HG03342 (cell line): ENCODE measurements at regions not wholly inside any gene's neighbourhood (a gene's known extent, or its start where the extent isn't known, plus 50 kb on each side); places are given as distances from the start of the nearest gene placed in this dataset.

Experiments used
- ATAC-seq: cut with Tn5 transposase; IDR thresholded peaks from one replicate; pipeline ENCODE4 v1.9.1; 2021; ENCODE audit warnings: mild to moderate bottlenecking, moderate library complexity; ENCODE audit not compliant: unreplicated experiment

DNA sequence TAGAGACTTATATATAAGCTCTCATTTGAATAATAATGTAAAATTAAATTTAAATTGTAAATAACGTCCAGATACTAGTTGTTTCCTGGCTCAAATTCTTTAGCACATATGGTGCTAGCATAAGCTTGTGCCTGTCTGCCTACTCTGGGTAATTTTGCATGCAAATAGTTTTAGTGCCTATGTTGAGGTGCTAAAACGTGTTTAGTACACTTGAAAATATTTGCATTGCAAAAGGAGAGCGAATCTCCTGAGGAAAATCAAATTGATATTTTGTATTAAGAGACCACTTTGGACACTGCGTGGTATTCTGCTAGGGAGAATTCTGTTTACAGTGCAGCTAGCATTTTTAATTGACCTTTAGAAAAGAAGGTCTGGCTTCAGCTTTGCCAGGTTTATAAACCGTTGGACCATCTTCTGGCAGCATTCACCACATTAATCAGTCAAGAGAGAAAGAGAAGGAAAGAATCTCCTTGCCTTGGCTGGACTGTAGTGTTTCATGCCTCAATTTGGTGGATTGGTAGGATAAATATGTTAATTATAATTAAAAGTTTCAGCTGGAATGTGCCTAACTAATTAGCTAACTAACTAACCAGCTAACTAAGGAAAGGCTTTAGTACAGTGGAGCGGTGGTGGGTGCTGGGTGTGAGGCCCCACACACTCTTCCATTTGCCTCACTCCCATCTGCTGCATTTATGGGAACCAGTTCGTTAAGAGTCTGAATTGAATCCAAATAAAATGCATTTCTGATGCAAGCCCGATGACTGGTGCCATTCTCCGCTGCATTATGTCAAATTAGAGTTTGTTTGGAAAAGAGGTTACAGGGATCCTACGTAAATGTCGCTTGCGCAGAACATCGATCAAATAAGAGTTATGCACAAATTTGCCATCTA lies 150.1 kb upstream of the MPDZ start:
- no peak for ATAC-seq

DNA sequence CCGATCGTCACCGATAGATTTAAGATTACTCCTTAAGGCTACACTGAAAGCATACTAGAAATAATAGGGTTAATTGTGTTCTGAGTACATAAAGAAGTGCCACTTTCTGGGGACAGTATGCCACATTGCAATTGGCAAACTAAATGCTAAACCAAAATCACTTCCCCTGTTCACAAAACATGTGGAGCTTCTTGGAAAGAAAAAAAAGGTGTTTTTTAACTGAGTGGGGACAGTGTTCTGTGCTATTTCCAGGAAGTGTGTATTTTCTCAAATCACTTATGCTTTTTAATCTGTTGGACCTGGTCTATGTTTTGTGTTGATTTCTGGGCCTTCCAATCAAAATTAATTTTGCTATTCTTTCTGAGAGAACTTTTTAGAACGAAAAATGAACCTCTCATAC lies 149.3 kb upstream of the MPDZ start:
- ATAC-seq: no peak

GRCh38 chr9:13427587-13427986 lies 148.1 kb upstream of the MPDZ start:
- no peak for ATAC-seq

GRCh38 chr9:13426606-13427005 lies 147.1 kb upstream of the MPDZ start:
- ATAC-seq: no peak

DNA sequence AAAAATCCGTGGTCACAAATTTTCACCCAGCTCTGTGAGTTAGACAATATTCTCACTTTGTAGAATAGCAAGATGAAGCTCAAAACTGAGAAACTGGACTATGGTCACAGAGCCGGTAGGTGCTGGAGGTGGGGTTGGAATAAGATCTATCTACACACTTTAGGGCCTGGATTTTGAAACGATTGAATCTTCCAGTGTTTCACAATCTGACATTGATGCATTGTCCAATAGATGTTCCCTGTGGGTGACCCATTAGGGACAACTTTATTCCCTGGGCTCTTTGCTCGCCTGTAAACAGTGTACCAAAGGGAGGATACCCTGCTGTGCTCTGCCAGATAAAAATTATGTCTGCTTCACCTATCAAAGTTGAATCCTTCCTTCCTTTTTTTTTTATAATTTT lies 145.4 kb upstream of the MPDZ start:
- no peak for ATAC-seq

GRCh38 chr9:13424204-13424603 lies 144.7 kb upstream of the MPDZ start:
- no peak for ATAC-seq

DNA sequence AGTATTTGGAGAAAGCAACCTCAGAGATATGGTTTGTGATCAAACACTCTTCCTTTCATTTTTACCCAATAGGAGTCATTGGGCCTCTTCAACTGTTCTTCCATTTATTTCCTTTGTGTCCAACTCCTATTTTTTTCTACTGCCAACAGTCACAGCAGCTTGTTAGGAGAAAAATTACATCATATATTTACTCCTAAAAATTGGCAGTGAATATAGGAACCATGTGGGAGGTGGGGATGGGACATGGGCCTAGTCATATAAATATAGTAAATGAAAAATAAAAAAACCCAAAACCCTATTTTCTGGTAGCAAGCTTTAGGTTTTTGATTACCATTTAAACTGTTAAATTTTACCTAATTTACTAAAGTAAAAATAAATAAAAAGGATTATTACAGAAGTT lies 134.9 kb upstream of the MPDZ start:
- no peak for ATAC-seq

- no peak for ATAC-seq
These were observed 132.8 kb upstream of the MPDZ start for GRCh38 chr9:13412331-13412730.

- no peak for ATAC-seq
These were observed 132.3 kb upstream of the MPDZ start for GRCh38 chr9:13411791-13412190.

DNA sequence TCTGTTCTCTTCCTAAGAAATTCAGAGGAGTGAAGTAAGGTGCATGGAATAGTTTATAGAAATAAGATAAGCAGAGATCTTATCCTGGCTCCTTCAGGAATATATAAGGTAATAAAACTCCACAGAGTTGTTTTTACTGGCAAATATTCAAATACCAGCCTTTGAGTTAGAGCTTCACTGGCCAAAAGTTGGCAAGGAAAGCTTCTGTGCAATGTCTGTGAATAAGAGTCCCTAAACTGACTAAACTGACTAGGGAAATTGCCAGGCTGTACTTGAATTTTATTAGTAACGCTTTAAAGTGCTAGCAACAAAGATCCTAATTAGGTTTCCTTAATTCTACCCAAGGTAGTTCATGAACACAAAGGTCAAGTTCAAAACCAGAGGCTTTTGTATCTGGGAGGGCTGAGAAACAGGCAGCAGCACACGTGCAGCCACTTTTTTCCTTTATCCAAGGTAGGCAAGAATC lies 131.1 kb upstream of the MPDZ start:
- ATAC-seq: no peak

- no peak for ATAC-seq
These were observed 118.2 kb upstream of the MPDZ start for GRCh38 chr9:13397661-13398060.

DNA sequence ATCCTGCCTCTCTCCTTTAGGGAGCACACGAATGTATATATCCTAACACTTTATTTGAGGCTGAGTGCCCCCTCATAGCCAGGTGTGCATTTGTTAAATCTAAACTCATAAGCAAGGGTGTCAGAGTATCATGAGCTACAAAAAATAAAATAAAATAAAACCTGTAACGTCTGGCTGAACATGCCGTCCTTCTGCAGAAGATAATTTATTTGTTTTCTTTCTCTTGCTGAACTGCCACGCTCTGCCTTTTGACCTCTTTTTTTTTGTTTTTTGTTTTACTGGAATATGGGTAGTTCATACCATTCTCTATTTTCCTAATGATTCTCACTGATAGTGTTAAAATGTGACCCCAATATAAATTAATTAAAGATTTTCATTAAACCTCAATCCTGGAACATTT lies 117.7 kb upstream of the MPDZ start:
- no peak for ATAC-seq

GRCh38 chr9:13396418-13396817 lies 116.9 kb upstream of the MPDZ start:
- no peak for ATAC-seq

DNA sequence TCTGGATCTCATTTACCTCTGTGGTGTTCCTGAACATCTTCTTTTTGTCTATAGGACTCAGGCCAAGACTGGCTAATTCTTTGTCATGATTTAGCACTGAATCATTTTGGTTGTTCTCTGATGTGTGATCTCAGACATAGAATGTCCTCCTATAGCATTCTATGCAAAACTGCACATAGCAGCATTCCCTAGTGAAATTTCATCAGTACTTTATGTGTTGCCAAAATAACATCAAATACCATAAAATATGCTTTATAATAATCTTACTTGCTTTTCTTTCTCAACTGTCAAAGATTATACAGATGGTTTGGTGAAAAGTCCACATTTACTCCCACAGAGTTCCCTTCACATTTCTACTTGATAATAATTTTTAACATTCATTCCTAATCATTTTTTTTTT lies 115.7 kb upstream of the MPDZ start:
- ATAC-seq: no peak

GRCh38 chr9:13388157-13388556 lies 108.7 kb upstream of the MPDZ start:
- ATAC-seq: no peak

GRCh38 chr9:13387734-13388067 lies 108.2 kb upstream of the MPDZ start:
- ATAC-seq: no peak

DNA sequence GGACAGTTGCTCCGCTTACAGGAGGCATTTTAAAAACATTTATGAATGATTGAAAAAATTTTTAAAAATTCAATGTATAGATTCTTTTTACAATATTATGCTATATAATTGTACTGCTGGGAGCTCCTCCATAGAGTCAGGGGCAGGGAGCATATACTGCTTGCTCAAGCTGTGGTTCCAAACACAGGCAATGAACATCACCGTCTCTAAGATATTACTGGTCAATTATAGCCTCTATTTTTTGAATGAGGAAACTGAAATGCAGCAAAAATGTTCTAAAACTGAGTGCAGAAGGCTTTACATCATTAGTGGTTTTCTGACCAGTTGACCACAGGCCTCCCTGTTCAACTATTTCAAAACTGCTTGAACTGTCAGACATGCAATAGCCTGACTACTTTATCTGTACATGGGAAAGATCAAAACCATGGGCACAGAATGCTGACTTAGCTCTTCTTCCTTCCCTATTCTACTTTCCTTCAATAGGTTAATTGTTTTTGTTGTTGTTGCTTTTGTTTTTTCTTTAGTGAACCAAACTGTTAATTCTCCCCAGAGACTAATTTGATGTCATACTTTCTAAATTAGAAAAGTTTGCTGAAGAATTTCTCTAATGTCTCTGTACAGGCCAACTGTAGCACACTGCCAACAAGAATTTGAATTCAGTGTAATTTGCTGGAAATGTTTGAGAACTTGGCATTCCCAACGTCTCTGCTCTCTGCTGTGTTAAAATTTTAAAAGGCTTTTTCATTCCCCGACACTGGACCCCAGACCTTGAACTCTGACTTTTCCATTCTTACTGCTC lies 107.6 kb upstream of the MPDZ start:
- no peak for ATAC-seq

DNA sequence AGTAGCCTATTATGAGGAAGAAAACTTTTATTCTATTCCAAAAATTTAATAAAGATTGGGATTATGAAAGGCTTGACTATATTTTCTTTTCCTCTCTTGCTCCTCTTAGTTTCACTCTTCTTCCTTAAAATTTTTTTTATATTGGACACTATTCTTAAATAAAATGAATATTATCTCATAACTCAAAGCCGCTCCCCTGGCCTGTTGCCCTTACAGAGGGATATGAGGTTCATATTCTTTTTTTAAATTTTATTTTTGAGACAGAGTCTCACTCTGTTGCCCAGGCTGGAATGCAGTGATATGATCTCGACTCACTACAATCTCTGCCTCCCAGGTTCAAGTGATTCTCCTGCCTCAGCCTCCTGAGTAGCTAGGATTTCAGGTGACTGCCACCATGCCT lies 106.8 kb upstream of the MPDZ start:
- ATAC-seq: no peak

GRCh38 chr9:13383855-13384254 lies 104.4 kb upstream of the MPDZ start:
- ATAC-seq: no peak

DNA sequence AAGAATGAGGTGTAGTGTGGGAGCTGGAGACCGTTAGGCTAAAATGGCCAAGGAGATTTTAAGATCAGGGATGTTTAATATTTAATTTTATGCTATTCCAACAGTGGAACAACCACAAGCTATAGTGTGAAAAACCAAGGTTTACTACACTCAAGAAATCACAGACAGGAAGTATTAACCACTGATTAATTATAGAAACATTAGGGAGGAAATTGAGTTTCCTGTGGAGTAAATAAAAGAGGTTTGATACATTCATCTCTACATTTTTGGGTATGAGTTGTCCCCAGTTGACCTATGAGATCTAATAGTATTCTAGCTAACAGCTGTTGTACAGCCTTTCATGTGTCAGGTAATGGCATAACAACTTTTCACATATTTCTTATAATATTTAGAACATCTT lies 103.7 kb upstream of the MPDZ start:
- no peak for ATAC-seq

- ATAC-seq: no peak
These were observed 103.1 kb upstream of the MPDZ start for GRCh38 chr9:13382595-13382994.

DNA sequence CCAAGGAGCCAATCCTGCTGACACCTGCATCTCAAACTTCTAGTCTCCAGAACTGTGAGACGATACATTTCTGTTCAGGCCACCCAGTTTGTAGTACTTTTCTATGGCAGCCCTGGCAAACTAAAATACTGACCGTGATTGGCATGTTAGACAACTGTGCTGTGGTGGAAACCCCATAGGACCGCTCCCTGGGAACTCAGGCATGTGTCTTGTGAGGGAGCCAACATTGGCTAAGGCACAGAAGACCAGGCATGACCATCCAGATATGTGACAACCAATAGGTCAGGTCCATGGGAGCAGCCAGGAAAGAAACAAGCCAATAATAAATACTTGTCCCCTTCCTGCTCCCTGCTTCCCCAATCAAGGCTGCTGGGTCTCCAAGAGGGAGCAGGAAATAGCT lies 101.4 kb upstream of the MPDZ start:
- no peak for ATAC-seq
